Panc1 (cell line): ENCODE measurements at regions not wholly inside any gene's neighbourhood (a gene's known extent, or its start where the extent isn't known, plus 50 kb on each side); places are given as distances from the start of the nearest gene placed in this dataset.

ENCODE experiments used
- ATAC-seq: fragments of 200-7000 bp; cut with Tn5 transposase; 2 replicates; pipeline ENCODE4 v1.9.1; 2020; ENCODE audit warnings: mild to moderate bottlenecking, moderate library complexity
- BruUV-seq: library from RNA; stranded (reverse); fragments of 400-500 nt; replicated peaks from 2 replicates; lab custom pipeline; 2021; lab: Mats Ljungman, UMichigan
- CTCF ChIA-PET: fragments of 300-600 bp; sonication (Branson Sonifier 250); formaldehyde crosslinking; loops from one replicate; lab custom pipeline; 2022; ENCODE audit warnings: antibody characterized with exemption; lab: Charles Lee
- POLR2A ChIA-PET: fragments of 300-600 bp; sonication (Branson Sonifier 250); formaldehyde crosslinking; loops from one replicate; lab custom pipeline; 2022; ENCODE audit warnings: antibody characterized with exemption; lab: Charles Lee
- DNase-seq: peaks from one replicate; pipeline ENCODE4 v3.0.0-alpha.2; 2010; ENCODE audit warnings: low read depth, low spot score
- H3K27ac ChIP-seq: 2 replicates; pipeline ENCODE4 v1.5.1; 2011; ENCODE audit warnings: mild to moderate bottlenecking, low read length, inconsistent platforms
- H3K27me3 ChIP-seq: fragments of 200-500 bp; sonication (Bioruptor generic); 2 replicates; pipeline ENCODE4 v1.6.0; 2014; ENCODE audit warnings: low read length, inconsistent platforms; ENCODE audit not compliant: control insufficient read depth, insufficient read depth
- H3K36me3 ChIP-seq: fragments of 200-500 bp; sonication (Bioruptor generic); 2 replicates; pipeline ENCODE4 v1.5.1; 2014; ENCODE audit warnings: inconsistent platforms, mild to moderate bottlenecking, low read length, moderate library complexity; ENCODE audit not compliant: control insufficient read depth, insufficient read depth
- H3K4me1 ChIP-seq: 2 replicates; pipeline ENCODE4 v1.5.1; 2011; ENCODE audit warnings: inconsistent platforms, mild to moderate bottlenecking, low read length, moderate library complexity; ENCODE audit not compliant: control insufficient read depth, insufficient read depth
- H3K4me3 ChIP-seq, 2 experiments: 2 replicates each; pipeline ENCODE4 v1.5.1; 2011 to 2012; ENCODE audit warnings: low read depth in 2 of 2, low read length in 2 of 2, mild to moderate bottlenecking in 2 of 2, inconsistent platforms in 1 of 2, moderate library complexity in 1 of 2
- H3K9me3 ChIP-seq: fragments of 200-500 bp; sonication (Bioruptor generic); 2 replicates; pipeline ENCODE4 v1.5.1; 2014; ENCODE audit warnings: low read depth, mild to moderate bottlenecking, inconsistent platforms, low read length, moderate library complexity; ENCODE audit not compliant: control insufficient read depth, insufficient read depth
- POLR2AphosphoS5 ChIP-seq: IDR thresholded peaks from 2 replicates; pipeline ENCODE4 v1.6.1; 2012; ENCODE audit warnings: mild to moderate bottlenecking, low read depth, low read length, moderate library complexity
- SIN3A ChIP-seq: IDR thresholded peaks from 2 replicates; pipeline ENCODE4 v1.6.1; 2012; ENCODE audit warnings: low read depth, mild to moderate bottlenecking, low read length, moderate library complexity, borderline replicate concordance; ENCODE audit not compliant: insufficient read depth
- TCF7L2 ChIP-seq: IDR thresholded peaks from 2 replicates; pipeline ENCODE4 v1.6.1; 2011; ENCODE audit warnings: mild to moderate bottlenecking, low read depth, low read length, inconsistent platforms
- in situ Hi-C: cut with HindIII; loops from 2 replicates; pipeline ENCODE4 v1.10.0; 2016; ENCODE audit warnings: low sequenced_read_pairs, low pct_unique_long_range_greater_than_20kb
- intact Hi-C: fragments of 100-400 bp; cut with micrococcal nuclease; formaldehyde crosslinking; loops from one replicate; pipeline ENCODE4 v1.10.0; 2022; ENCODE audit not compliant: unreplicated experiment
- TF ChIP-seq, protein P1 (sequence below): fragments of 450-650 bp; IDR thresholded peaks from 2 replicates; pipeline ENCODE4 v1.5.1; 2017; ENCODE audit warnings: mild to moderate bottlenecking
- TF ChIP-seq, protein P2 (sequence below), 2 experiments: IDR thresholded peaks; 2 replicates each; pipeline ENCODE4 v1.6.1; 2011 to 2012; ENCODE audit warnings: low read depth in 2 of 2, control low read depth in 1 of 2, low read length in 1 of 2, mild to moderate bottlenecking in 1 of 2, moderate library complexity in 1 of 2; ENCODE audit not compliant: insufficient read depth in 1 of 2

DNA sequence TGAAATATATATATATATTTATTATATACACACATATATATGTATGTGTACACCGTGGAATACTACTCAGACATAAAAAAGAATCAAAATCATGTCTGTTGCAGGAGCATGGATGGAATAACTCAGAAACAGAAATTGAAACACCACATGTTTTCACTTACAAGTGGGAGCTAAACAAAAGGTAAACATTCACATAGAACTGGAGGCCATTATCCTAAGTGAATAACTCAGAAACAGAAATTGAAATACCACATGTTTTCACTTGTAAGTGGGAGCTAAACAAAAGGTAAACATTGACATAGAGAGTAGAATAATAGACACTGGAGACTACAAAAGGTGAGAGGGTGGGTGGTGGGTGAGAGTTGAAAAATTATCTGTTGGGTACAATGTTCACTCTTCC is 171.5 kb upstream of the GOLIM4 start:
- in situ Hi-C loops: no loop called here
- intact Hi-C loops: no loop called here
- Histone ChIP-seq H3K36me3 (no peaks in the 10 kb centered on the region), H3K27me3 (no peaks in the 10 kb centered on the region), H3K27ac (no peak overlapping the region), H3K4me1 (no peaks in the 10 kb centered on the region), H3K9me3 (no peaks in the 10 kb centered on the region), H3K4me3 (no peak overlapping the region)
- CTCF ChIA-PET: no interaction called here
- TF ChIP-seq TCF7L2: no peak
- no TSS peak for BruUV-seq
- ATAC-seq (no peak), DNase-seq (no peak)
- POLR2A ChIA-PET: no interaction called here

DNA sequence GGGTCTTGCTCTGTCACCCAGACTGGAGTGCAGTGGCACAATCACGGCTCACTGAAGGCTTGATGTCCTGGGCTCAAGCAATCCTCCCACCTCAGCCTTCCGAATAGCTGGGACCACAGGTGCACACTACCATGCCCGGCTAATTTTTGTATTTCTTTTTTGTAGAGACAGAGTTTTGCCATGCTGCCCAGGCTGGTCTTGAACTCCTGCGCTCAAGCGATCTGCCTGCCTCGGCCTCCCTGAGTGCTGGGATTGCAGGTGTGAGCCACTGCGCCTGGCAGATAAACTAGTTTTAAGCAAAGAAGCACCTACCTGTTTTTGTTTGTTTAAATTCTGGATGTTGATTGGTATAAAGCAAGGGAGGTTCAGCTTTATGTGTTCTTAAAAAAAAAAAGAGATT is 170.6 kb upstream of the GOLIM4 start:
- no peak overlapping the region for H3K27ac ChIP-seq
- H3K36me3 ChIP-seq: no peaks in the 10 kb centered on the region
- no peak for ATAC-seq
- TF ChIP-seq TCF7L2 (no peak), POLR2AphosphoS5 (no peak), SIN3A (no peak)
- TF ChIP-seq, protein P1, sequence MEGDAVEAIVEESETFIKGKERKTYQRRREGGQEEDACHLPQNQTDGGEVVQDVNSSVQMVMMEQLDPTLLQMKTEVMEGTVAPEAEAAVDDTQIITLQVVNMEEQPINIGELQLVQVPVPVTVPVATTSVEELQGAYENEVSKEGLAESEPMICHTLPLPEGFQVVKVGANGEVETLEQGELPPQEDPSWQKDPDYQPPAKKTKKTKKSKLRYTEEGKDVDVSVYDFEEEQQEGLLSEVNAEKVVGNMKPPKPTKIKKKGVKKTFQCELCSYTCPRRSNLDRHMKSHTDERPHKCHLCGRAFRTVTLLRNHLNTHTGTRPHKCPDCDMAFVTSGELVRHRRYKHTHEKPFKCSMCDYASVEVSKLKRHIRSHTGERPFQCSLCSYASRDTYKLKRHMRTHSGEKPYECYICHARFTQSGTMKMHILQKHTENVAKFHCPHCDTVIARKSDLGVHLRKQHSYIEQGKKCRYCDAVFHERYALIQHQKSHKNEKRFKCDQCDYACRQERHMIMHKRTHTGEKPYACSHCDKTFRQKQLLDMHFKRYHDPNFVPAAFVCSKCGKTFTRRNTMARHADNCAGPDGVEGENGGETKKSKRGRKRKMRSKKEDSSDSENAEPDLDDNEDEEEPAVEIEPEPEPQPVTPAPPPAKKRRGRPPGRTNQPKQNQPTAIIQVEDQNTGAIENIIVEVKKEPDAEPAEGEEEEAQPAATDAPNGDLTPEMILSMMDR: no peak
- TF ChIP-seq, protein P2, sequence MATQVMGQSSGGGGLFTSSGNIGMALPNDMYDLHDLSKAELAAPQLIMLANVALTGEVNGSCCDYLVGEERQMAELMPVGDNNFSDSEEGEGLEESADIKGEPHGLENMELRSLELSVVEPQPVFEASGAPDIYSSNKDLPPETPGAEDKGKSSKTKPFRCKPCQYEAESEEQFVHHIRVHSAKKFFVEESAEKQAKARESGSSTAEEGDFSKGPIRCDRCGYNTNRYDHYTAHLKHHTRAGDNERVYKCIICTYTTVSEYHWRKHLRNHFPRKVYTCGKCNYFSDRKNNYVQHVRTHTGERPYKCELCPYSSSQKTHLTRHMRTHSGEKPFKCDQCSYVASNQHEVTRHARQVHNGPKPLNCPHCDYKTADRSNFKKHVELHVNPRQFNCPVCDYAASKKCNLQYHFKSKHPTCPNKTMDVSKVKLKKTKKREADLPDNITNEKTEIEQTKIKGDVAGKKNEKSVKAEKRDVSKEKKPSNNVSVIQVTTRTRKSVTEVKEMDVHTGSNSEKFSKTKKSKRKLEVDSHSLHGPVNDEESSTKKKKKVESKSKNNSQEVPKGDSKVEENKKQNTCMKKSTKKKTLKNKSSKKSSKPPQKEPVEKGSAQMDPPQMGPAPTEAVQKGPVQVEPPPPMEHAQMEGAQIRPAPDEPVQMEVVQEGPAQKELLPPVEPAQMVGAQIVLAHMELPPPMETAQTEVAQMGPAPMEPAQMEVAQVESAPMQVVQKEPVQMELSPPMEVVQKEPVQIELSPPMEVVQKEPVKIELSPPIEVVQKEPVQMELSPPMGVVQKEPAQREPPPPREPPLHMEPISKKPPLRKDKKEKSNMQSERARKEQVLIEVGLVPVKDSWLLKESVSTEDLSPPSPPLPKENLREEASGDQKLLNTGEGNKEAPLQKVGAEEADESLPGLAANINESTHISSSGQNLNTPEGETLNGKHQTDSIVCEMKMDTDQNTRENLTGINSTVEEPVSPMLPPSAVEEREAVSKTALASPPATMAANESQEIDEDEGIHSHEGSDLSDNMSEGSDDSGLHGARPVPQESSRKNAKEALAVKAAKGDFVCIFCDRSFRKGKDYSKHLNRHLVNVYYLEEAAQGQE (IDR thresholded peaks at IDR 0.05; ENCODE audit: insufficient read depth in 1 of 2, low read depth in 2 of 2, low read length in 1 of 2): no peak
- intact Hi-C loops: no loop called here
- DNase-seq: no peak
- BruUV-seq: no TSS peak
- no peaks in the 10 kb centered on the region for H3K4me1 ChIP-seq
- H3K4me3 ChIP-seq: no peak overlapping the region
- CTCF ChIA-PET: no interaction called here
- H3K9me3 ChIP-seq: no peaks in the 10 kb centered on the region
- POLR2A ChIA-PET: no interaction called here
- in situ Hi-C loops: no loop called here
- no peaks in the 10 kb centered on the region for H3K27me3 ChIP-seq

DNA sequence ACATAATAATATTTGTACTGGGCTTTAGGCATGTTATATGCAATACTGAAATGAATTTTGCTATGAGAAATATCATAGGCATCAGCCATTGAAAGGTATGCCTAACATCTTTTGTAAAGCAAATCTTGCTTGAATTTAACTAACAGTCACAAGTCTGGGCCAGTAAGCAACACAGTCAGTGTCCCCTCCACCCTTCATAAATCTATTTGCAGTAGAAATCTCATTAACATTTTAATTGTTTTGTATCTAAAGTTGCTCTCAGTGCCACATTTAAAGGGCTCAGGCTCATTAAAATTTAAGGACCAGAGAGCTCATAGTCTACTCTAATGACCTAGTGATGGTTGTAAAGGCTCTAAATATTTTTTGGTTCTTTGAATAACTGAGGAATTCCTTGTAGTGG is 167.2 kb upstream of the GOLIM4 start:
- no peaks in the 10 kb centered on the region for H3K27me3 ChIP-seq
- in situ Hi-C loops: no loop called here
- DNase-seq (no peak), ATAC-seq (no peak)
- no peak overlapping the region for H3K4me3 ChIP-seq
- POLR2A ChIA-PET: no interaction called here
- no peaks in the 10 kb centered on the region for H3K36me3 ChIP-seq
- TF ChIP-seq POLR2AphosphoS5 (no peak), SIN3A (no peak), TCF7L2 (no peak)
- TF ChIP-seq, protein P2 (IDR thresholded peaks at IDR 0.05; ENCODE audit: insufficient read depth in 1 of 2, low read depth in 2 of 2, low read length in 1 of 2): no peak
- TF ChIP-seq, protein P1: no peak
- no peaks in the 10 kb centered on the region for H3K4me1 ChIP-seq
- intact Hi-C loops: no loop called here
- BruUV-seq: no TSS peak
- H3K27ac ChIP-seq: no peak overlapping the region
- no peaks in the 10 kb centered on the region for H3K9me3 ChIP-seq
- CTCF ChIA-PET: no interaction called here
